SK-N-MC (cell line): ENCODE measurements at regions not wholly inside any gene's neighbourhood (a gene's known extent, or its start where the extent isn't known, plus 50 kb on each side); places are given as distances from the start of the nearest gene placed in this dataset.

ENCODE experiments used
- EZH2 ChIP-seq: fragments of 200-600 bp; sonication (generic); IDR thresholded peaks from one replicate; pipeline ENCODE4 v1.6.1; 2017; ENCODE audit warnings: antibody characterized with exemption
- POLR2AphosphoS5 ChIP-seq: IDR thresholded peaks from 2 replicates; pipeline ENCODE4 v1.6.1; 2012; ENCODE audit warnings: mild to moderate bottlenecking, low read depth, low read length, borderline replicate concordance

DNA sequence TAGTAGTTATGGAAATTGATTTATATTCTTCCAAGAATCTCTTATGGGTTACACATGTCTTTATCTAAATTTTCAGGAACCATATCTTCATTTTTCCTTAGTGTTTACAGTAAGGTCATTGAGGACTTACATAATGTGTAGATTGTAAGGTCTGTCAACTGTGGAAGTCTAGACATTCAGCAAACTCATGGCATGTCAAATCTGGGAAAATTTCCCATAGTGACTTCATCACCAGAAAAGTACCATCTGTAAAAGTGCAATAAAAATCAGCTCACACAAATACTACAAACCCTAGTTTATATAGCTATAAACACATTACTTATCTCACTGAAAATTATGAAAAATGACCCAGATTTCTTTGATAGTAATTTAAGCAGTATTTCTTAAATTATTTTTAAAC, 419.4 kb downstream of the MTRR start:
- TF ChIP-seq POLR2AphosphoS5 (no peak), EZH2 (no peak)
